ENCODE measurements at regions not wholly inside any gene's neighbourhood (a gene's known extent, or its start where the extent isn't known, plus 50 kb on each side); places are given as distances from the start of the nearest gene placed in this dataset.
"Not testable (repeated sequence)": the region's sequence is repeated elsewhere in the genome, so short reads cannot be mapped to it uniquely, and the experiment has no call there.

DNA sequence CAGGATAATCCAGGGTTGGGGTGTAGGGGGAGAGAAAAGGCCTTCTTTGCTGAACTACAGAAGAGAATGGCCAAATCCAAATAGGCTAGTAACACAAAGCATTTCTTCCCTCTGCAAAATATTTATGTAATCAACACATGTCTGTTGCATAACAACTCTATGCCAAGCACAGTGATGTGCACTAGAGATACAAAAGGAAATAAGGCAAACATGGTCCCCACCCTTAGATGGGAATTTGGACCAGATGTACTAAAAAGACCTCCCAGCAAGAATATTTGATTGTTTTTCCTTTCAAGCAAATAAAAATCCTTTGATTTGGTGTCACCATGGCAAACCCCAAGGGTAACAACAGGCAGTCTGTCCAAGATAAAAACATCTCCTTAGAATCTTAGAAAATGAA is 177.6 kb upstream of the FGF13 start:
- no peak overlapping the region for H3K4me3 ChIP-seq
- no peak overlapping the region for H3K27ac ChIP-seq
- DNase-seq (ENCODE audit: low spot score): no peak
- TF ChIP-seq, protein P1, sequence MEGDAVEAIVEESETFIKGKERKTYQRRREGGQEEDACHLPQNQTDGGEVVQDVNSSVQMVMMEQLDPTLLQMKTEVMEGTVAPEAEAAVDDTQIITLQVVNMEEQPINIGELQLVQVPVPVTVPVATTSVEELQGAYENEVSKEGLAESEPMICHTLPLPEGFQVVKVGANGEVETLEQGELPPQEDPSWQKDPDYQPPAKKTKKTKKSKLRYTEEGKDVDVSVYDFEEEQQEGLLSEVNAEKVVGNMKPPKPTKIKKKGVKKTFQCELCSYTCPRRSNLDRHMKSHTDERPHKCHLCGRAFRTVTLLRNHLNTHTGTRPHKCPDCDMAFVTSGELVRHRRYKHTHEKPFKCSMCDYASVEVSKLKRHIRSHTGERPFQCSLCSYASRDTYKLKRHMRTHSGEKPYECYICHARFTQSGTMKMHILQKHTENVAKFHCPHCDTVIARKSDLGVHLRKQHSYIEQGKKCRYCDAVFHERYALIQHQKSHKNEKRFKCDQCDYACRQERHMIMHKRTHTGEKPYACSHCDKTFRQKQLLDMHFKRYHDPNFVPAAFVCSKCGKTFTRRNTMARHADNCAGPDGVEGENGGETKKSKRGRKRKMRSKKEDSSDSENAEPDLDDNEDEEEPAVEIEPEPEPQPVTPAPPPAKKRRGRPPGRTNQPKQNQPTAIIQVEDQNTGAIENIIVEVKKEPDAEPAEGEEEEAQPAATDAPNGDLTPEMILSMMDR (IDR thresholded peaks at IDR 0.05): no peak

DNA sequence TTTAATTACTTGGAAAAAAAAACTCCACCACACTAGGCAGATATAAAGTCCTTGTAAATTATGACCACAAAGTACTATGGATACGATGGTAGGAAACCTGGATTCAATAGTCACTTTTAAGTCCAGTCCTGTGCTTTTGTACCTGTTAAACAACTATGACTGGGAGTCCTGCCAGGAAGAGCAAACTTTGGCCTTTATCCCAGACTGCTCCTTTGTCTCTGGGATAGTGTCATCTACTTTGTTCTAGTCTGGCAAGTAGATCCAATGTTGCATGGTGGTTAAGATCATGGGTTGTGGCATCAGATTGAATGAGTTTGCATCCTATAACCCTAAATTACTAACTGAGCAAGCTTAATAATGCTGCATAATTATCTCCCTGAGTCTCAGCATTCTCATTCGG is 175.3 kb upstream of the FGF13 start:
- H3K27ac ChIP-seq: no peak overlapping the region
- TF ChIP-seq, protein P1 (IDR thresholded peaks at IDR 0.05): no peak
- DNase-seq (ENCODE audit: low spot score): no peak
- no peak overlapping the region for H3K4me3 ChIP-seq

DNA sequence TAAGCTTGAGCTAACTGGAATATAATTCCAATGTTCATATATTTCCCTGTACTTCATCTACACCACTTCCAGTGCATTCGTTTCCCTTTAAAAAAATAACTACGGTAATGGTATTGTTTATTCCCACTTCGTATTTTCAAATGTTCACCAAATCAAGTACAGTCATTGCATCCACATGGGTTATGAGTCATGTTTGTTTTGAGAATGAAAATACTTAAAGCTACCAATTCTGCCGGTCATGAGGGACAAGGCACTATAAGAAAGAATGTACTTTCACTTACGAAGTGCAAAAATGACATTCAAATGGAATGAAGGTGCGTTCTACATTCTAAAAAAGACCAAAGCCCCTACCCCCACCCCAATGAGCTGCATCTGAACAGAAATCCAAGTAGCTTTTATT is 174.4 kb upstream of the FGF13 start:
- DNase-seq (ENCODE audit: low spot score): no peak
- Histone ChIP-seq H3K4me3 (no peak overlapping the region), H3K27ac (no peak overlapping the region)
- TF ChIP-seq, protein P1 (IDR thresholded peaks at IDR 0.05): no peak

DNA sequence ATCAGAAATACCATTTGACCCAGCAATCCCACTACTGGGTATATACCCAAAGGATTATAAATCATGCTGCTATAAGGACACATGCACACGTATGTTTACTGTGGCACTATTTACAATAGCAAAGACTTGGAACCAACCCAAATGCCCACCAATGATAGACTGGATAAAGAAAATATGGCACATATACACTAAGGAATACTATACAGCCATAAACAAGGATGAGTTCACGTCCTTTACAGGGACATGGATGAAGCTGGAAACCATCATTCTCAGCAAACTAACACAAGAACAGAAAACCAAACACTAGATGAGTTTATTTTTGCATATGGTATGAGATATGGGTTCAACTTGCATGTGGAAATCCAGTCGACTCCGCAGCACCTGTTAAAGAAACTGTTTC is 168.8 kb upstream of the FGF13 start:
- not testable (repeated sequence) for DNase-seq (ENCODE audit: low spot score); H3K4me3 ChIP-seq; H3K27ac ChIP-seq

DNA sequence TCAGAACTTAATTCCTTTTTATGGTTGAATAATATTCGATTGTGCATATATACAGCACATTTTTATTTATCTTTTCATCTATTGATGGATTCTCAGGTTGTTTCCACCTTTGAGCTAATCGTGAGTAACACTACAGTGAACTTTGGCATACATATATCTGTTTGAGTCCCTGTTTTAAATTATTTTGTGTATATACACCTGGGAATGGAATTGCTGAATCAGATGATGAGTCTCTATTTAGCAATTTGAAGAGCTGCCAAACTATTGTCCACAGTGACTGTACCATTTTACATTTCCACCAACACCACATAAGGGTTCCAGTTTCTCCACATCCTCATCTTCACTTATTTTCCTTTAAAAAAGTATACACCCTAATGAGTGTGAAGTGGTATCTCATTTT is 166.2 kb upstream of the FGF13 start:
- Histone ChIP-seq H3K4me3 (no peak overlapping the region), H3K27ac (no peak overlapping the region)
- DNase-seq (ENCODE audit: low spot score): no peak
- TF ChIP-seq, protein P1 (IDR thresholded peaks at IDR 0.05): no peak

DNA sequence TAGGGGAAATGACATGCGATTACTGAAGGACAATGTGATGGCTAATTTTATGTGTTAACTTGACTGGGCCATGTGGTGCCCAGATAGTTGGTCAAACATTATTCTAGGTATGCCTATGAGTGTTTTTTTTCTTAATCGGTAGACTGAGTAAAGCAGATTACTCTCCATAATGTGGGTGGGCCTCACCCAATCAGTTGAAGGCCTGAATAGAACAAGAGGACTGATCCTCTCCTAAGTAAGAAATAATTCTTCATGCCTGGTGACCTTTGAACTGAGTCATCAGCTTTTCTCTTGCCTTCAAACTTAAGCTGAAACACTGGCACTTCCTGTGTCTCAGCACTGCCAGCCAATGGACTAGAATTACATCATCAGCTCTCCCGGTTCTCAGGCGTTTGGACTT is 164.0 kb upstream of the FGF13 start:
- Histone ChIP-seq H3K27ac (no peak overlapping the region), H3K4me3 (no peak overlapping the region)
- TF ChIP-seq, protein P1 (IDR thresholded peaks at IDR 0.05): no peak
- DNase-seq (ENCODE audit: low spot score): no peak

DNA sequence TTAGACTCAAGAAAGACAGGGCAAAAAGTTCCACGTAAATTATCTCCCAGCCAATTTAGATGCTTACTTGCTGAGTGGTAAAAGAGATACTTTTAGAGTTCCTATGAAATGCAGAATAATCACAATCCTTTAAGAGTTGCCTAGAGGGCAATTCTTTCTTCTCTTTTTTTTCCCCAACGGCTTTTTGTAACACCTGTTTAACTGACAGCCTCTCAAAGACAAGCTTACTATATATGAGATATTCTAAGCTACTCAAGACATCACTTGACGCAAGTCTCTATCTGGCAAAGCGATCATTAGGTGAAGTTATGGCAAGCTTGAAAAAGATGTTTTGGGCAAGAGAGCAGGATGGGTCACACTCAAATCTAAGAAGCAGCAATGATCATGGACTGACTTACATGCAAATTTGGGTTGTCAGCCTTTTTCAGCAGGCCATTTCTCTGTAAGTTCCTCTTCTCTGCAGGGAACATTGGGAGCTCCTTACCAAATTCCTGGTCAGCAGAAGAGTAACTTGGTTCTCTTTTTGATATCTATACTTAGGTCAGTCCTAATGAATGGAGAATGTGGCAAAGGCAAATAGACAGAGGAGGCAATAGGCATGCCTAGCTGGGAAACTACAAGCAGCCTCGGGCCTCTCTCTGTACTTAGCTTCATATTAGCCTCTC is 162.9 kb upstream of the FGF13 start:
- TF ChIP-seq, protein P1 (IDR thresholded peaks at IDR 0.05): no peak
- DNase-seq (ENCODE audit: low spot score): no peak
- H3K27ac ChIP-seq: no peak overlapping the region
- H3K4me3 ChIP-seq: no peak overlapping the region

DNA sequence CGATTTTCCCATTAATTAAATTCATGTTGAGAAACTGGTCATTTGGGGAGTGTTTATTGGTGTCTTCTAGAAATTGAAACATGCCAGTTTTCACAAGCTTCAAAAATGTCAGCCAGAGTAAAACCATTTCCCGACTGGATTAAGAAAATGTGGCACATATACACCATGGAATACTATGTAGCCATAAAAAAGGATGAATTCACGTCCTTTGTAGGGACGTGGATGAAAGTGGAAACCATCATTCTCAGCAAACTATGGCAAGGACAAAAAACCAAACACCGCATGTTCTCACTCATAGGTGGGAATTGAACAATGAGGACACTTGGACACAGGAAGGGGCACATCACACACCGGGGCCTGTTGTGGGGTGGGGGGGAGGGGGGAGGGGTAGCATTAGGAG is 162.1 kb upstream of the FGF13 start:
- H3K4me3 ChIP-seq; H3K27ac ChIP-seq; DNase-seq (ENCODE audit: low spot score): not testable (repeated sequence)
